HG03378 (cell line): ENCODE measurements at regions not wholly inside any gene's neighbourhood (a gene's known extent, or its start where the extent isn't known, plus 50 kb on each side); places are given as distances from the start of the nearest gene placed in this dataset.

ENCODE experiments used
- ATAC-seq: cut with Tn5 transposase; IDR thresholded peaks from one replicate; pipeline ENCODE4 v1.9.1; 2021; ENCODE audit warnings: mild to moderate bottlenecking, moderate library complexity; ENCODE audit not compliant: unreplicated experiment

GRCh38 chr10:62545160-62546066 lies 171.2 kb downstream of the ZNF365 start:
- no peak for ATAC-seq

GRCh38 chr10:62548686-62549085 lies 174.5 kb downstream of the ZNF365 start:
- no peak for ATAC-seq

- no peak for ATAC-seq
Observed at GRCh38 chr10:62550173-62550572, 176.0 kb downstream of the ZNF365 start.

GRCh38 chr10:62554632-62555199 lies 180.5 kb downstream of the ZNF365 start:
- ATAC-seq: peak; percentile 75

- ATAC-seq: no peak
Observed at GRCh38 chr10:62559481-62560200, 185.5 kb downstream of the ZNF365 start.

GRCh38 chr10:62560201-62560819 lies 186.1 kb downstream of the ZNF365 start:
- no peak for ATAC-seq

GRCh38 chr10:62561151-62561550 lies 187.0 kb downstream of the ZNF365 start:
- no peak for ATAC-seq

- ATAC-seq: no peak
Observed at GRCh38 chr10:62562101-62562500, 187.9 kb downstream of the ZNF365 start.

- no peak for ATAC-seq
Observed at GRCh38 chr10:62562795-62563194, 188.6 kb downstream of the ZNF365 start.

GRCh38 chr10:62573929-62574328 lies 199.8 kb downstream of the ZNF365 start:
- ATAC-seq: no peak

GRCh38 chr10:62577076-62577475 lies 202.9 kb downstream of the ZNF365 start:
- no peak for ATAC-seq

- ATAC-seq: no peak
Observed at GRCh38 chr10:62577666-62578291, 203.6 kb downstream of the ZNF365 start.

GRCh38 chr10:62578301-62578700 lies 204.1 kb downstream of the ZNF365 start:
- ATAC-seq: no peak

GRCh38 chr10:62578916-62579315 lies 204.7 kb downstream of the ZNF365 start:
- ATAC-seq: no peak

GRCh38 chr10:62580396-62580795 lies 206.2 kb downstream of the ZNF365 start:
- ATAC-seq: no peak

- no peak for ATAC-seq
Observed at GRCh38 chr10:62581351-62581750, 207.2 kb downstream of the ZNF365 start.

GRCh38 chr10:62582101-62582705 lies 208.0 kb downstream of the ZNF365 start:
- ATAC-seq: no peak

GRCh38 chr10:62582804-62583208 lies 208.6 kb downstream of the ZNF365 start:
- ATAC-seq: no peak

GRCh38 chr10:62583876-62584615 lies 209.9 kb downstream of the ZNF365 start:
- ATAC-seq: peak; percentile 51

GRCh38 chr10:62584731-62585130 lies 210.6 kb downstream of the ZNF365 start:
- ATAC-seq: no peak
